Fibroblast of skin of right quadriceps (primary cell): ENCODE measurements at regions not wholly inside any gene's neighbourhood (a gene's known extent, or its start where the extent isn't known, plus 50 kb on each side); places are given as distances from the start of the nearest gene placed in this dataset.

Source experiments
- DNase-seq: peaks from one replicate; pipeline ENCODE4 v3.0.0-alpha.2; 2013

GRCh38 chr16:73515616-73516015 is 467.7 kb upstream of the ZFHX3 start:
- DNase-seq, result no peak

GRCh38 chr16:73510852-73511251 is 462.9 kb upstream of the ZFHX3 start:
- DNase-seq, result no peak

- DNase-seq, result no peak
These were observed 458.7 kb upstream of the ZFHX3 start for GRCh38 chr16:73506568-73507056.

GRCh38 chr16:73505577-73505976 is 457.6 kb upstream of the ZFHX3 start:
- no peak for DNase-seq

- DNase-seq, result no peak
These were observed 457.0 kb upstream of the ZFHX3 start for GRCh38 chr16:73504591-73505575.

- DNase-seq, result no peak
These were observed 455.2 kb upstream of the ZFHX3 start for GRCh38 chr16:73503093-73503492.

- DNase-seq, result no peak
These were observed 451.3 kb upstream of the ZFHX3 start for GRCh38 chr16:73499276-73499675.

- no peak for DNase-seq
These were observed 438.0 kb upstream of the ZFHX3 start for GRCh38 chr16:73485880-73486279.

- DNase-seq, result no peak
These were observed 436.2 kb upstream of the ZFHX3 start for GRCh38 chr16:73483934-73484711.

- DNase-seq, result no peak
These were observed 435.3 kb upstream of the ZFHX3 start for GRCh38 chr16:73483076-73483791.

- no peak for DNase-seq
These were observed 434.4 kb upstream of the ZFHX3 start for GRCh38 chr16:73482310-73482709.

- no peak for DNase-seq
These were observed 432.5 kb upstream of the ZFHX3 start for GRCh38 chr16:73480381-73480780.

GRCh38 chr16:73473713-73474112 is 425.8 kb upstream of the ZFHX3 start:
- no peak for DNase-seq

- DNase-seq, result no peak
These were observed 416.9 kb upstream of the ZFHX3 start for GRCh38 chr16:73464834-73465233.

- DNase-seq, result no peak
These were observed 411.7 kb upstream of the ZFHX3 start for GRCh38 chr16:73459586-73459985.

- DNase-seq, result no peak
These were observed 409.9 kb upstream of the ZFHX3 start for GRCh38 chr16:73457851-73458250.

GRCh38 chr16:73448970-73449369 is 401.0 kb upstream of the ZFHX3 start:
- DNase-seq, result no peak

- DNase-seq, result no peak
These were observed 399.9 kb upstream of the ZFHX3 start for GRCh38 chr16:73447846-73448245.

- no peak for DNase-seq
These were observed 386.7 kb upstream of the ZFHX3 start for GRCh38 chr16:73434621-73435020.

GRCh38 chr16:73433731-73434307 is 385.9 kb upstream of the ZFHX3 start:
- DNase-seq, result no peak

- DNase-seq, result no peak
These were observed 385.2 kb upstream of the ZFHX3 start for GRCh38 chr16:73432850-73433730.

- DNase-seq, result no peak
These were observed 382.2 kb upstream of the ZFHX3 start for GRCh38 chr16:73430138-73430537.
